GM19351 (cell line): ENCODE measurements at regions not wholly inside any gene's neighbourhood (a gene's known extent, or its start where the extent isn't known, plus 50 kb on each side); places are given as distances from the start of the nearest gene placed in this dataset.
"Not testable (repeated sequence)": the region's sequence is repeated elsewhere in the genome, so short reads cannot be mapped to it uniquely, and the experiment has no call there.

ENCODE experiments used
- ATAC-seq: cut with Tn5 transposase; IDR thresholded peaks from one replicate; pipeline ENCODE4 v1.9.1; 2021; ENCODE audit warnings: mild to moderate bottlenecking, moderate library complexity; ENCODE audit not compliant: unreplicated experiment

DNA sequence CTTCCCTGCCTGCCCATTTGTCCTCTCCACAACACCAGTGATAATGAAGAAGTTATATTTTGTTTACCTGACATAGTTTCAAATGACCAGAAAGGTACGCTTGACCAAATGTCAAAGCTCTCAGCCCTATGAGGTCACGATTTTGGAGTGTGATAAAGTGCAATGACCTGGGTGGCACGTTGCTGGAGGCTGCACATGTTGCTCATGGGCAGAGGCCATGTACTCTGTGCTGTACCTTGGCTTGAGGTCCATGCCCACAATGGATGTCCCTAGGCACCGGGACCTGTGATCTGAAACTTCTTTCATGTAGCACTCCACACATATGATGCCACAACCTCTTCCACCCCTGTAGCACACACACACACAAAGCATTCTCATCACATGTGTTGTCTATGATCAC is 164.0 kb upstream of the HEY2 start:
- ATAC-seq = no peak

- no peak for ATAC-seq
Observed at GRCh38 chr6:125586074-125586473, 163.4 kb upstream of the HEY2 start.

DNA sequence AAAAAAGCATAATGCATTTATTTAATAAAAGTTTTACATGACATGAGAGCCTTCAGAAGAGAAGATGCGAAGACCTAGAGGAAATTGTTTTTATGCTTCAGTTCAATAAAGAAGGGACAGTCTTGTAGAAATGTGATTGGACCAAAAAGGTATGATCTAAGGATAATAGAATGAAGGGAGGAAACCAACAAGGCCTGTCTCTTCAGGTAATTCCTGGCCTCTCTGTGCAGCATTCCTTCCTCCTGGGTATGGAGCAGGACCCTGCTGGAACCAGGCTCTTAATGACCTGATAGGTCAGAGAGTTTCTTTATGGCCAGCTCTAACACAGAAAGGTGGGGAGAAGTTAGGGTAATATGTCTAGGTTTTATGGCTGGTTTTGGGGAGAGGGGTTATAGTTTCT is 162.8 kb upstream of the HEY2 start:
- ATAC-seq = no peak

DNA sequence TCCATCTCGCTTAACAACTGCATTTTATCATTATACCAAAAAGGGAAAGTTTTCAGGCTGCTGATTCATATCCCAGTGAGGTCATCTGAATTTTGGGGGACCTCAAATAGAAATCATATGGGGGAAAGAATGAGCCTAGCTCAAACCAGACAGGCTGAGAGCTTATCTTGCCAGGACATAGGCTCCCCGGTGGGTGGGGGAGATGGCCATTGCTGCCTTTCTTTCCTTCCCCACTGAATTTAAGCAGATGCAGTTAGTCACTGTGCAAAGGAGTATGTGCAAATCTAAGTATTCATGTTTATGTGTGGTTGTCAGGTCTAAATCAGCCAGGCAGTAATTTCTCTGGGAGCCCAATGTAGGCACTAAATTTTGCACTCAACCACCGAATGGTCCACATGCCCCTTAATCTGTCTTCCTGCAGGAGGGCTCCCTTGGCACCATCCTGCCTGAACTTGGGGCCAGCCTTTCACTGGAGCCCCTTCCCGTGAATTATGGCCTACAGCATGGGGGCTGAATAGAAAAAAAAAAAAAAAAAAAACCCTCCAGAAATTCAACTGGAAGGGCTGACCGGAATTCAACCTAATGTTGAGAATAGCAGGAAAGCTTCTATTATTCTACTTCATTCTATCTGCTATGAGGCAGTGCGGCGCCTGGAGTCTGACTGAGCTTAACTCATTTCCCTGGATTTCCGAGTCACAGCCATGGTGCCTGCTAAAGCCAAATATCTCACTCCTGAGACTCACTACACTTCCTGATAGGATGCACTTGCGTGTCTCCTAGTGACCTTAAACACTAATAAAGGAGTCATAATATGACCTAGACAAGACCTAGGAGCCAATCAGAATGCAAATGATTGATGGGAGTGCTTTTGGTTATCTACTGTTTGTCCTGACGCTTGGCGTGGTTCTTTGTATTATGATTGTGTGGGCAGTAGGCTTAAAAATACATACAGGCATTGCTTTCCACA is 161.5 kb upstream of the HEY2 start:
- ATAC-seq = no peak

DNA sequence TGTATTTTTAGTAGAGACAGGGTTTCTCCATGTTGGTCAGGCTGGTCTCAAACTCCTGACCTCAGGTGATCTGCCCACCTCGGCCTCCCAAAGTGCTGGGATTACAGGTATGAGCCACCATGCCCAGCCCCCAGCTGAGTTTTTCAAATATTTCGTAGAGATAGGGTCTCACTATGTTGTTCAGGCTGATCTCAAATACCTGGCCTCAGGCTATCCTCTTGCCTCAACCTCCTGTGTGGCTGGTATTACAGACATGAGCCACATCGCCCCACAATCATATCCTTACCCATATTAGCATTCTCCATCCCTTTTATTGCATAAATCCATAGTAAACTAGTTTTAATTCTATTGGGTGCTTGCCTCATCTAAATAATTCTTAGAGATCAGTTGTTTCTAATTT is 157.6 kb upstream of the HEY2 start:
- ATAC-seq = not testable (repeated sequence)

DNA sequence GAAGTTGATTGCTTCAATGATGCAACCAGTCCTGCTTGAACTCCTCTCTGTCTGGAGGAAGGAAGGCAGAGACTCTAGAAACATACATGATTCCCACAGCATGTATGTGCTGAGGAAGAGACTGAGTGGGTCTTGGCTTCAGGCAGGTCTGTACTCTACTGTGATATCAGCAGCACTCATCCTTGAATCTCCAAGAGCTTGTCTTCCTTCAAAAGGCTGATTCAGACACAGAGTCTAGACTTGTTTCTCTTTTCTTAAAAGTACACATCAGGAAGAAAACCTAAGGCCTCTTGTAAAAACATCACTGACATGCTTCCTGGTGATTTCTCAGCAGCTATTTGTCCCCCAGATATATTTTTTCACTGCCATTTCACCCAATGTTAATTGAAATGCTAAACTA is 155.7 kb upstream of the HEY2 start:
- no peak for ATAC-seq

GRCh38 chr6:125596020-125596419 is 153.4 kb upstream of the HEY2 start:
- ATAC-seq = no peak

GRCh38 chr6:125597411-125598253 is 151.8 kb upstream of the HEY2 start:
- no peak for ATAC-seq

DNA sequence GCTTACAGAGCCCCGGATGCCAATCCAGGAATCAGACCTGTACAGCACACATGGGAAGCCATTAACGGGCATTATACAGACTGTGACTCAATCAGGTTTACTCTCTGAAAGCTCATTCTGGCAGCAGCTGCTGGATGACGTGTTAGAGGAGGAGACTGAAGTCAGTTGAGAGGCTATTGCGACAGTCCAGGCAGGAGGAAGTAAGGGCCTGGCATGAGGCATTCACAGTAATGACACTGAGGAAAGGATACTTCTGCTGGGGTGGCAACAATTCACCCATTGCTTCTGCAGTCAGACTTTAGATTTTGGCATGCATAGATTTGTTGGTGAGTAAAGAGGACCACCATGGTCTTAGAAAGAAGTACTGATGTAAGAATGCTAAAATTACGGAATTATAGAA is 151.0 kb upstream of the HEY2 start:
- ATAC-seq = no peak

- no peak for ATAC-seq
Observed at GRCh38 chr6:125604257-125604656, 145.2 kb upstream of the HEY2 start.

DNA sequence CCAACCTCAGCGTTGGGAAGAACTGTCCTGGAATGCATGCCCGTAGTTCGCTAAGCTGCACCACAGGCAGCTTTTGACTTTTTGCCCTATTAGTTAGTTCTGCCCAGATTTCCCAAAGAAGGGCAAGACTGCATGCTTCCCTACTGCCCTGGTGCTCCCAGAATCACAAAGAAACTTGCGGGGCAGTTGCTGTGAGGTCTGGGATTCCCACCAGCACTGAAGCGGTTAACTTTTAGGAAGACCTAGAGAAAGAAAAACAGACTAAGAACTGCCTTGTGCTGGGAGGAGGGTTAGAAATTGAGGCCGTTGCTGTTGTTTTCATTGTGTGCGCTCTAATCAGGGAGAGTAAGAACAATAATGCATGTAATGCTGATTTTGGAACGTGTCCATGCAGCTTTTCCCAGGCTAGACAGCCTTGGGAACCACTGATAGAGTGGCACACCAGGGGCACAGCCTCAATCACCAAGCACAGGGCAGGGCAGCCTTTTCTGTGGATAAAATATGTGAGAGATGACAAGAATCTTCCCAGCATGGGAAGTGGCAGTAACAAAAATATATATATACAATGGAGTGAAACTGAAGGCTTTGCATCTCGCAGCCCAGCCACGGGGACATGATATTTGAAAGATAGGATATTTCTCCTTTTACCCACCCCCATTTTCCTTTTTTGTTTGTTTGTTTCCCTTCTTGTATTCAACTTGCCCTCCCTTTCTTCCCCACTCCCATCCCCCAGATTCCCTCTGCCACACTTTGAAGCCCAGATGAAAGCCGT is 137.7 kb upstream of the HEY2 start:
- no peak for ATAC-seq

GRCh38 chr6:125612345-125612846 is 137.0 kb upstream of the HEY2 start:
- ATAC-seq = no peak

DNA sequence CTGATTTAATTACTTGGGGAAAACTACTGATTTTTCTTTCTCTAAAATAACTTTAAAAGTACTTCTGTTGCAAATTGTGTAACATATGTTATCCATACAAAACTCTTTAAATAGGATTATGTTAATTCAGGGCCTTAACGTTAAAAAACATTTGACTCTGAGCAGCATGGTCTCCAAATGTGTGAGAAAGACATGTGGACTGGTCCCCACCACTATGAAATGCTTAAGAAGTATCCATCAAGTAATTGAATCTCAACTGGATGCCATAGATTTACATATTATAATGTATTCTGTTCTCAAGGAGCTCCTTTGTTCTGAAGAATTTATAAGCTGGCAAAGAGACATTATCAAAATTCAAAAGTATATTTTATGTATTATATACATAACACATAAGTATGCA is 130.8 kb upstream of the HEY2 start:
- no peak for ATAC-seq

DNA sequence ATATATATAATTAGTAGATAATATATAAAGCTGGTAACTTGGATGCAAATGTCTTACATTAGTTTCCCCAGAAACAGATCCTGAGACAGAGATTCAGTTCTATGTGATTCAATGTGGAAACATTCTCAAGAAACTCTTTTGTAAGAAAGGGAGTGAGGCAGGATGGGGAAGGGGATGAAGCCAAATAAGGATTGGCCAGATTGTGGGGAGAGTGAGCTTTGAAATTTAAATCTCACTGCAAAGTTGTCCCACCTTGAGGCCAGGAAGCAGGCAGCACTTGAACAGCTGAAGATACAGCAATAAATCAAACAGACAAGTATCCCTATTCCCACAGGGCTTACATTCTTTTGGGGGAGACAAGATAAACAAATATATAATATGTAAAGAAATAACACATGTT is 126.3 kb upstream of the HEY2 start:
- ATAC-seq = no peak

GRCh38 chr6:125631165-125631564 is 118.3 kb upstream of the HEY2 start:
- ATAC-seq = no peak

DNA sequence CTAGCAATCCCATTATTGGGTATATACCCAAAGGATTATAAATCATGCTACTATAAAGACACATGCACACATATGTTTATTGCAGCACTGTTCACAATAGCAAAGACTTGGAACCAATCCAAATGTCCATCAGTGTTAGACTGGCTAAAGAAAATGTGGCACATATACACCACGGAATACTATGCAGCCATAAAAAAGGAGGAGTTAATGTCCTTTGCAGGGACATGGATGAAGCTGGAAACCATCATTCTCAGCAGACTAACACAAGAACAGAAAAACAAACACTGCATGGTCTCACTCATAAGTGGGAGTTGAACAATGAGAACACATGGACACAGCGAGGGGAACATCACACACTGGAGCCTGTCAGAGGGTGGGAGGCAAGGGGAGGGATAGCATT is 113.4 kb upstream of the HEY2 start:
- not testable (repeated sequence) for ATAC-seq

DNA sequence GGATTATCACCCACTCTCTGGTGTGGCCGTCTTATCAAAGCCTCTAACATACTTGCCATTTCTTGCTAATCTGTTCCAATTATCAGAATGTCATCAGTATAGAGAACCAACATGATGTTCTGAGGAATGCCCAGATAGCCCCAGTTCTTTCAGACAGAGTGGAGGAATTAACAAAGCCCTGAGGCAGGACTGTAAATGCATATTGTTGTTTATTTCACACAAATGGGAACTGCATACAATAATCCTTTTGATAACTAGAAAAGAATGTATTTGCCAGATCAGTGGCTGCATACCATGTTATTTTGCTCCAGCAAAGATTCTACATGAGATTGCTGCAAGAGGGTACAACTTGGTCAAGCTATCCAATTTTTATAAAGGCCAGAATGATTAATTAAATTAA is 112.8 kb upstream of the HEY2 start:
- no peak for ATAC-seq

- ATAC-seq = no peak
Observed at GRCh38 chr6:125637207-125637606, 112.2 kb upstream of the HEY2 start.

- no peak for ATAC-seq
Observed at GRCh38 chr6:125639466-125640020, 109.9 kb upstream of the HEY2 start.

DNA sequence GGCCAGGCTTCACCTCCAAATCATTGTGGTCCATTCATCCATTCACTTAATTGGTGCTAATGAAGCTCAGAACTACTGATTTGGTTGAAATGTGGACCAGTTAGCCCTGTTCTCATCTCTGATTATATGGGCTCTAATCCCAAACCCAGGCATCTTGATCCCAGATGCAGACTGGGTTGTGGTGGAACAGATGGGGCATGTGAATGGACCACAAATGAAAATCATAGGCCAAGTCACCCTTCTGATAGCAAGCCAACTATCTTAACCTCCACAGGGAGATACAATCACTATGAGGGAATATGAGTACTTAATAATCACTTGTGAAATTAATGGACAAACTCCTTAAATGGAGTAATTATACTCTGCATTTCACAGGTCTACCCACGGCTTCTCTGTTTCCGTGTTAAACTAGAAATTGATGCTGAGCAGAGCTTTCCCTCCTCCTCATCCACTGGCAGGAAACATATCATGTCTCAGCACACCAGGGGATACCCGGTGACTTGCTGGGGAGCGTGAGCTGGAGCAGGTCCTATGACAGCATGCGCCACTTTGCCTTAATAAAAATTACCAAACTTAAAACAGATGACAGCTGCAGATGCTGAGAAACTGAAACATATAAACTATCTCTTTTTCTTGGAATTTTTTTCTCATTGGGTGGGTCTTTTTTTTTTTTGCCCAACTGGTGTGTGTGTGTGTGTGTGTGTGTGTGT is 108.8 kb upstream of the HEY2 start:
- ATAC-seq = no peak
